HCT116 (cell line): ENCODE measurements at regions not wholly inside any gene's neighbourhood (a gene's known extent, or its start where the extent isn't known, plus 50 kb on each side); places are given as distances from the start of the nearest gene placed in this dataset.

ENCODE experiments used
- EZH2 ChIP-seq: fragments of 200-600 bp; sonication (generic); IDR thresholded peaks from 2 replicates; pipeline ENCODE4 v1.6.1; 2017; ENCODE audit warnings: antibody characterized with exemption, mixed run types
- POLR2A ChIP-seq: IDR thresholded peaks from 2 replicates; pipeline ENCODE4 v1.7.0; 2011; ENCODE audit warnings: borderline replicate concordance; ENCODE audit not compliant: insufficient read depth, insufficient read length; ENCODE audit errors: extremely low read depth
- RAD21 ChIP-seq: IDR thresholded peaks from 2 replicates; pipeline ENCODE4 v1.6.1; 2012; ENCODE audit warnings: low read depth, mild to moderate bottlenecking
- ZBTB33 ChIP-seq: IDR thresholded peaks from 2 replicates; pipeline ENCODE4 v1.6.1; 2011; ENCODE audit warnings: mild to moderate bottlenecking, low read length, moderate library complexity; ENCODE audit not compliant: insufficient replicate concordance; ENCODE audit errors: extremely low read depth
- ZFX ChIP-seq: fragments of 450-650 bp; IDR thresholded peaks from 2 replicates; pipeline ENCODE4 v1.6.1; 2017
- TF ChIP-seq, protein P1 (sequence below), 3 experiments: fragments of 200-600 bp in 1 of 3; sonication (generic) in 1 of 3; IDR thresholded peaks in 2 of 3; conservative IDR thresholded peaks in 1 of 3; 2 replicates each; pipeline ENCODE4 v1.5.1; 2012 to 2017; ENCODE audit warnings: low read depth in 2 of 3, low read length in 2 of 3, antibody characterized with exemption in 1 of 3, borderline replicate concordance in 1 of 3, control low read depth in 1 of 3, mild to moderate bottlenecking in 1 of 3, mixed read lengths in 1 of 3, mixed run types in 1 of 3, moderate library complexity in 1 of 3; ENCODE audit not compliant: insufficient read depth in 1 of 3

DNA sequence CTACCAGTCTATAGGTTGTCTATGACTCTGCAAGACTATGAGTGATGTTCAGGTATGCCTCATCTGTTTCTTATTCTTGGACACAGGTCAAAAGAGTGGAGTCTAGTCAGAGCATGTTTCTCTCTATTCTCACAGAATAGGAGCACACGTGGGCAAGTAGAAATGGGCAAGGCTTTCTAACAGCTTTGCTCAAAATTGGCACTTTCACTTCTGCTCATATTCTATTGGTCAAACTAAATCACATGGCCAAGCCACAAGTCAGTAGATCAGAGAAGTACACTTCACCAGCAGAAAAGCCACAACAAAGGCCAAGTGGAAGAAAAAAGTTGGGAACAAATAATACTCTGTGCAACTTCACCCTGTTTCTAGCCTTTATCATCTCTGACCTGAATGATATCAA is 354.5 kb upstream of the SYNCRIP start:
- no peak for TF ChIP-seq ZBTB33
- TF ChIP-seq, protein P1, sequence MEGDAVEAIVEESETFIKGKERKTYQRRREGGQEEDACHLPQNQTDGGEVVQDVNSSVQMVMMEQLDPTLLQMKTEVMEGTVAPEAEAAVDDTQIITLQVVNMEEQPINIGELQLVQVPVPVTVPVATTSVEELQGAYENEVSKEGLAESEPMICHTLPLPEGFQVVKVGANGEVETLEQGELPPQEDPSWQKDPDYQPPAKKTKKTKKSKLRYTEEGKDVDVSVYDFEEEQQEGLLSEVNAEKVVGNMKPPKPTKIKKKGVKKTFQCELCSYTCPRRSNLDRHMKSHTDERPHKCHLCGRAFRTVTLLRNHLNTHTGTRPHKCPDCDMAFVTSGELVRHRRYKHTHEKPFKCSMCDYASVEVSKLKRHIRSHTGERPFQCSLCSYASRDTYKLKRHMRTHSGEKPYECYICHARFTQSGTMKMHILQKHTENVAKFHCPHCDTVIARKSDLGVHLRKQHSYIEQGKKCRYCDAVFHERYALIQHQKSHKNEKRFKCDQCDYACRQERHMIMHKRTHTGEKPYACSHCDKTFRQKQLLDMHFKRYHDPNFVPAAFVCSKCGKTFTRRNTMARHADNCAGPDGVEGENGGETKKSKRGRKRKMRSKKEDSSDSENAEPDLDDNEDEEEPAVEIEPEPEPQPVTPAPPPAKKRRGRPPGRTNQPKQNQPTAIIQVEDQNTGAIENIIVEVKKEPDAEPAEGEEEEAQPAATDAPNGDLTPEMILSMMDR (IDR thresholded peaks at IDR 0.05 in 2 of 3, conservative IDR thresholded peaks at IDR 0.05 in 1 of 3; ENCODE audit: borderline replicate concordance in 1 of 3, insufficient read depth in 1 of 3, low read depth in 2 of 3, low read length in 2 of 3) = no peak
- TF ChIP-seq POLR2A = no peak
- TF ChIP-seq ZFX = no peak
- TF ChIP-seq EZH2 = no peak
- no peak for TF ChIP-seq RAD21
